PC-9 (cell line): ENCODE measurements at regions not wholly inside any gene's neighbourhood (a gene's known extent, or its start where the extent isn't known, plus 50 kb on each side); places are given as distances from the start of the nearest gene placed in this dataset.

ENCODE experiments used
- BruUV-seq: library from RNA; stranded (reverse); fragments of 400-500 nt; replicated peaks from 2 replicates; lab custom pipeline; 2021; lab: Mats Ljungman, UMichigan
- CTCF ChIA-PET: fragments of 300-600 bp; sonication (Branson Sonifier 250); formaldehyde crosslinking; loops from one replicate; lab custom pipeline; 2022; ENCODE audit warnings: antibody characterized with exemption; lab: Charles Lee
- POLR2A ChIA-PET: fragments of 300-600 bp; sonication (Branson Sonifier 250); formaldehyde crosslinking; loops from one replicate; lab custom pipeline; 2022; ENCODE audit warnings: antibody characterized with exemption; ENCODE audit not compliant: unreplicated experiment; lab: Charles Lee
- DNase-seq, 2 experiments: peaks; one replicate each; pipeline versions ENCODE4 v3.0.0 to v3.0.0-alpha.2; 2015 to 2022; ENCODE audit warnings: mixed read lengths in 1 of 2
- H2AFZ ChIP-seq: fragments of 200-600 bp; sonication (generic); 2 replicates; pipeline ENCODE4 v1.8.1; 2017; ENCODE audit warnings: antibody characterized with exemption
- H3F3A ChIP-seq: fragments of 200-600 bp; sonication (generic); 2 replicates; pipeline ENCODE4 v1.8.1; 2017; ENCODE audit warnings: antibody characterized with exemption, mild to moderate bottlenecking, low read depth; ENCODE audit not compliant: insufficient read depth
- H3K27ac ChIP-seq: fragments of 200-600 bp; sonication (generic); 2 replicates; pipeline ENCODE4 v1.6.1; 2016; ENCODE audit warnings: mixed run types
- H3K27me3 ChIP-seq: fragments of 200-600 bp; sonication (generic); 2 replicates; pipeline ENCODE4 v1.6.1; 2016; ENCODE audit warnings: low read depth, mixed run types; ENCODE audit not compliant: insufficient read depth
- H3K36me3 ChIP-seq: fragments of 200-600 bp; sonication (generic); 2 replicates; pipeline ENCODE4 v1.6.1; 2016; ENCODE audit warnings: low read depth, mixed run types
- H3K4me1 ChIP-seq: fragments of 200-600 bp; sonication (generic); replicated peaks from 2 replicates; pipeline ENCODE4 v1.6.1; 2016; ENCODE audit warnings: mixed run types; ENCODE audit not compliant: insufficient read depth
- H3K4me2 ChIP-seq: fragments of 200-600 bp; sonication (generic); 2 replicates; pipeline ENCODE4 v1.6.1; 2017; ENCODE audit warnings: mixed run types
- H3K4me3 ChIP-seq: fragments of 200-600 bp; sonication (generic); 2 replicates; pipeline ENCODE4 v1.6.1; 2016; ENCODE audit warnings: mixed run types
- H3K79me2 ChIP-seq: fragments of 200-600 bp; sonication (generic); 2 replicates; pipeline ENCODE4 v1.6.1; 2017; ENCODE audit warnings: low read depth, mixed run types
- H3K9me2 ChIP-seq: fragments of 200-600 bp; sonication (generic); 2 replicates; pipeline ENCODE4 v1.8.1; 2017; ENCODE audit warnings: mild to moderate bottlenecking; ENCODE audit not compliant: insufficient read depth
- H3K9me3 ChIP-seq: fragments of 200-600 bp; sonication (generic); 2 replicates; pipeline ENCODE4 v1.8.1; 2016; ENCODE audit warnings: low read depth; ENCODE audit not compliant: insufficient read depth
- H4K20me1 ChIP-seq: fragments of 200-600 bp; sonication (generic); 2 replicates; pipeline ENCODE4 v1.8.1; 2017; ENCODE audit not compliant: insufficient read depth
- EZH2 ChIP-seq: fragments of 200-600 bp; sonication (generic); IDR thresholded peaks from 2 replicates; pipeline ENCODE4 v1.8.0; 2017; ENCODE audit warnings: antibody characterized with exemption, low read depth
- intact Hi-C: fragments of 100-400 bp; cut with micrococcal nuclease; formaldehyde crosslinking; loops from one replicate; pipeline ENCODE4 v1.10.0; 2022; ENCODE audit not compliant: unreplicated experiment
- TF ChIP-seq, protein P1 (sequence below): fragments of 200-600 bp; sonication (generic); conservative IDR thresholded peaks from 2 replicates; pipeline ENCODE4 v1.6.1; 2017; ENCODE audit warnings: mixed run types, antibody characterized with exemption, mild to moderate bottlenecking, moderate library complexity

DNA sequence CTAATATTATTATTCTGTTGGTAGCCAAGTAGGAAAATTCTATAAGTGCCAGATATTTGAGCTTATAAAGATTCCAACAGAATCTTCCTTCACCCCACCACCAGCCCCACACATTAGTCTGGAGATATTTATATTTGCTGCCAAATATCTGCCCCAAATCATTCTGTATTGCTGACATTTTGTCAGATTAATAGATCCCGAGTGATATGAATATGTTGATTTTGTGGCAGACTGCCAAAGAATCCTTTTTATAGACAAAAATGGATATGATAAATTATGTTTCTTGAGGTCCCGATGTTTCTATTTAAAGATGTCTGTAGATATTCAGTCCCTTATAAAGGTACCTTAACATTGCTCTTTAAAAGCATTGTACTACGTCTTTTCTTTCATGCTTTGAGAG is 162.2 kb upstream of the KCNJ16 start:
- Histone ChIP-seq H3K4me3 (no peak overlapping the region), H3K27me3 (no peaks in the 10 kb centered on the region), H3K9me3 (no peaks in the 10 kb centered on the region; the same call in 1 of the 2 replicates), H4K20me1 (no peaks in the 10 kb centered on the region), H3F3A (no peaks in the 10 kb centered on the region), H2AFZ (no peak overlapping the region), H3K27ac (no peak overlapping the region), H3K79me2 (no peaks in the 10 kb centered on the region), H3K9me2 (0 out of 2 replicates have a peak, but pooled peaks cover 6% of the 10 kb centered on the region), H3K4me2 (no peak overlapping the region), H3K36me3 (no peaks in the 10 kb centered on the region), H3K4me1 (no peaks in the 10 kb centered on the region)
- no peak for DNase-seq
- TF ChIP-seq EZH2 = no peak
- TF ChIP-seq, protein P1, sequence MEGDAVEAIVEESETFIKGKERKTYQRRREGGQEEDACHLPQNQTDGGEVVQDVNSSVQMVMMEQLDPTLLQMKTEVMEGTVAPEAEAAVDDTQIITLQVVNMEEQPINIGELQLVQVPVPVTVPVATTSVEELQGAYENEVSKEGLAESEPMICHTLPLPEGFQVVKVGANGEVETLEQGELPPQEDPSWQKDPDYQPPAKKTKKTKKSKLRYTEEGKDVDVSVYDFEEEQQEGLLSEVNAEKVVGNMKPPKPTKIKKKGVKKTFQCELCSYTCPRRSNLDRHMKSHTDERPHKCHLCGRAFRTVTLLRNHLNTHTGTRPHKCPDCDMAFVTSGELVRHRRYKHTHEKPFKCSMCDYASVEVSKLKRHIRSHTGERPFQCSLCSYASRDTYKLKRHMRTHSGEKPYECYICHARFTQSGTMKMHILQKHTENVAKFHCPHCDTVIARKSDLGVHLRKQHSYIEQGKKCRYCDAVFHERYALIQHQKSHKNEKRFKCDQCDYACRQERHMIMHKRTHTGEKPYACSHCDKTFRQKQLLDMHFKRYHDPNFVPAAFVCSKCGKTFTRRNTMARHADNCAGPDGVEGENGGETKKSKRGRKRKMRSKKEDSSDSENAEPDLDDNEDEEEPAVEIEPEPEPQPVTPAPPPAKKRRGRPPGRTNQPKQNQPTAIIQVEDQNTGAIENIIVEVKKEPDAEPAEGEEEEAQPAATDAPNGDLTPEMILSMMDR = no peak
- CTCF ChIA-PET = no interaction called here
- intact Hi-C loops = no loop called here
- BruUV-seq = no TSS peak
- POLR2A ChIA-PET = no interaction called here

DNA sequence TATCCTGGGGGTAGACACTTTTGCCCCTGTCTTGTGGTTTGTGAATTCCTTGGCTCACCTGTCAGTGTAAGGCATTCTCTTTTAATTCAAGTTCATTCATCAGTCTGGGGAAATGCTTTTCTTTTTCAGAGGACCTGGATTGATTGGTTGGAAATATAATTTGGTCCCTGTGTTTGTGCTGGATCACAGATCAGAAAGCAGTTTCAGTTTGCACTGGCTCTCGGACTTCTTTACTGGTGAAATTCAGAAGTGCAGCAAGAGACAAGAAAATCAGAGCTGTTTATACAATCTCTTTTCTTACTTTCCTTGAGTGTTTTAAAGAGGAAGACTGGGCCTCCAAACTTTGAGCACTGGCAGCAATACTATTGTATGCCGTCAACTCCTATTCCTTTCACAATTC is 161.8 kb upstream of the KCNJ16 start:
- no TSS peak for BruUV-seq
- no peak for DNase-seq
- ChIA-PET POLR2A (no interaction called here), CTCF (no interaction called here)
- no peaks in the 10 kb centered on the region for H3K27me3 ChIP-seq
- no peaks in the 10 kb centered on the region for H3K4me1 ChIP-seq
- no peaks in the 10 kb centered on the region for H3K79me2 ChIP-seq
- H2AFZ ChIP-seq = no peak overlapping the region
- H3K4me2 ChIP-seq = no peak overlapping the region
- no peaks in the 10 kb centered on the region; the same call in 1 of the 2 replicates for H3K9me3 ChIP-seq
- no peak overlapping the region for H3K4me3 ChIP-seq
- TF ChIP-seq, protein P1 = no peak
- no peak for TF ChIP-seq EZH2
- no peaks in the 10 kb centered on the region for H3F3A ChIP-seq
- no peak overlapping the region for H3K27ac ChIP-seq
- no peaks in the 10 kb centered on the region for H3K36me3 ChIP-seq
- intact Hi-C loops = no loop called here
- no peaks in the 10 kb centered on the region for H4K20me1 ChIP-seq
- H3K9me2 ChIP-seq = 0 out of 2 replicates have a peak, but pooled peaks cover 6% of the 10 kb centered on the region

DNA sequence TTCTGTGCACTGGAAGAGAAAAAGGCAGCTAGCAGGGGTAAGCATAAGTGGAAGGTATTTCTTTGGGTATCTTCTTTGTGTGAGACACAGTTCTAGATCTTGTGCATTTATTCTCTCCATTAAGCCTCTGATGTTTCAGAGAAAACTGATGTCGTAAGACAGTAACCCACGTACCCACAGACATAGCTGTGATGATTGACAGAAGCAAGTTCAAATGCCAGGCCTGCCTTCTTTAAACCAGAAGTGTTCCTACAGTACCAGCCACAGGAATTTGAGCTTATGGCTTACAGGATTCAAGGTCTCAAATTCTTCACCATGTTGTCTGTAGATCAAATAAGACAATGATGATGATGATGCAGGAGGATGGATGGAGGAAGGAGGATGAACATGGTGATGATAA is 161.4 kb upstream of the KCNJ16 start:
- no peak for TF ChIP-seq EZH2
- TF ChIP-seq, protein P1 = no peak
- no TSS peak for BruUV-seq
- no peak overlapping the region for H3K4me3 ChIP-seq
- no peak for DNase-seq
- no peaks in the 10 kb centered on the region for H3K36me3 ChIP-seq
- 0 out of 2 replicates have a peak, but pooled peaks cover 6% of the 10 kb centered on the region for H3K9me2 ChIP-seq
- no peaks in the 10 kb centered on the region for H3K4me1 ChIP-seq
- POLR2A ChIA-PET = no interaction called here
- CTCF ChIA-PET = no interaction called here
- no peaks in the 10 kb centered on the region; the same call in 1 of the 2 replicates for H3K9me3 ChIP-seq
- H3K27ac ChIP-seq = no peak overlapping the region
- no peak overlapping the region for H2AFZ ChIP-seq
- no peaks in the 10 kb centered on the region for H3K79me2 ChIP-seq
- H3K27me3 ChIP-seq = no peaks in the 10 kb centered on the region
- no peaks in the 10 kb centered on the region for H3F3A ChIP-seq
- no peaks in the 10 kb centered on the region for H4K20me1 ChIP-seq
- H3K4me2 ChIP-seq = no peak overlapping the region
- intact Hi-C loops = no loop called here
